Testis (tissue), 2 donors: ENCODE measurements at regions not wholly inside any gene's neighbourhood (a gene's known extent, or its start where the extent isn't known, plus 50 kb on each side); places are given as distances from the start of the nearest gene placed in this dataset.

ENCODE experiments used
- POLR2A ChIP-seq: fragments of 450-650 bp; IDR thresholded peaks from one replicate; pipeline ENCODE4 v1.6.1; 2017; ENCODE audit warnings: antibody characterized with exemption, mild to moderate bottlenecking, moderate library complexity
- TF ChIP-seq, protein P1 (sequence below), 3 experiments: fragments of 450-650 bp in 2 of 3; fragments of 200-600 bp in 1 of 3; sonication (generic) in 1 of 3; IDR thresholded peaks; one replicate each; pipeline ENCODE4 v1.5.1; 2016 to 2019; ENCODE audit warnings: antibody characterized with exemption in 3 of 3, mild to moderate bottlenecking in 2 of 3, moderate library complexity in 1 of 3

GRCh38 chr19:28330831-28331230, 882.1 kb downstream of the UQCRFS1 start:
- TF ChIP-seq POLR2A, result no peak
- TF ChIP-seq, protein P1, sequence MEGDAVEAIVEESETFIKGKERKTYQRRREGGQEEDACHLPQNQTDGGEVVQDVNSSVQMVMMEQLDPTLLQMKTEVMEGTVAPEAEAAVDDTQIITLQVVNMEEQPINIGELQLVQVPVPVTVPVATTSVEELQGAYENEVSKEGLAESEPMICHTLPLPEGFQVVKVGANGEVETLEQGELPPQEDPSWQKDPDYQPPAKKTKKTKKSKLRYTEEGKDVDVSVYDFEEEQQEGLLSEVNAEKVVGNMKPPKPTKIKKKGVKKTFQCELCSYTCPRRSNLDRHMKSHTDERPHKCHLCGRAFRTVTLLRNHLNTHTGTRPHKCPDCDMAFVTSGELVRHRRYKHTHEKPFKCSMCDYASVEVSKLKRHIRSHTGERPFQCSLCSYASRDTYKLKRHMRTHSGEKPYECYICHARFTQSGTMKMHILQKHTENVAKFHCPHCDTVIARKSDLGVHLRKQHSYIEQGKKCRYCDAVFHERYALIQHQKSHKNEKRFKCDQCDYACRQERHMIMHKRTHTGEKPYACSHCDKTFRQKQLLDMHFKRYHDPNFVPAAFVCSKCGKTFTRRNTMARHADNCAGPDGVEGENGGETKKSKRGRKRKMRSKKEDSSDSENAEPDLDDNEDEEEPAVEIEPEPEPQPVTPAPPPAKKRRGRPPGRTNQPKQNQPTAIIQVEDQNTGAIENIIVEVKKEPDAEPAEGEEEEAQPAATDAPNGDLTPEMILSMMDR (IDR thresholded peaks at IDR 0.05), result no peak
